Brain microvascular endothelial cell (primary cell): ENCODE measurements at regions not wholly inside any gene's neighbourhood (a gene's known extent, or its start where the extent isn't known, plus 50 kb on each side); places are given as distances from the start of the nearest gene placed in this dataset.
A peak's percentile ranks its signal among the peaks of the same experiment; 100 is the strongest.
"Not testable (repeated sequence)": the region's sequence is repeated elsewhere in the genome, so short reads cannot be mapped to it uniquely, and the experiment has no call there.

ENCODE experiments used
- DNase-seq: peaks from one replicate; pipeline ENCODE4 v3.0.0-alpha.2; 2020
- H3K27ac ChIP-seq: fragments of 250-450 bp; sonication (Bioruptor Pico); 2 replicates; pipeline ENCODE4 v1.5.1; 2020; ENCODE audit warnings: mild to moderate bottlenecking, moderate library complexity
- H3K27me3 ChIP-seq: fragments of 250-450 bp; sonication (Bioruptor Pico); replicated peaks from 2 replicates; pipeline ENCODE4 v1.5.1; 2020; ENCODE audit warnings: mild to moderate bottlenecking
- H3K36me3 ChIP-seq: fragments of 250-450 bp; sonication (Bioruptor Pico); replicated peaks from 2 replicates; pipeline ENCODE4 v1.5.1; 2020; ENCODE audit warnings: mild to moderate bottlenecking
- H3K4me3 ChIP-seq: 2 replicates; pipeline ENCODE4 v1.5.1; 2011; ENCODE audit warnings: low read depth, mild to moderate bottlenecking, control low read depth, low read length, moderate library complexity
- CTCF ChIP-seq: IDR thresholded peaks from 2 replicates; pipeline ENCODE4 v1.5.1; 2011; ENCODE audit warnings: low read depth, mild to moderate bottlenecking, moderate library complexity, low read length, control low read depth, inconsistent platforms; ENCODE audit errors: missing control alignments
- in situ Hi-C: cut with HindIII; loops from 2 replicates; pipeline ENCODE4 v1.10.0; 2017; ENCODE audit warnings: low sequenced_read_pairs, low pct_ligation_motif_present

DNA sequence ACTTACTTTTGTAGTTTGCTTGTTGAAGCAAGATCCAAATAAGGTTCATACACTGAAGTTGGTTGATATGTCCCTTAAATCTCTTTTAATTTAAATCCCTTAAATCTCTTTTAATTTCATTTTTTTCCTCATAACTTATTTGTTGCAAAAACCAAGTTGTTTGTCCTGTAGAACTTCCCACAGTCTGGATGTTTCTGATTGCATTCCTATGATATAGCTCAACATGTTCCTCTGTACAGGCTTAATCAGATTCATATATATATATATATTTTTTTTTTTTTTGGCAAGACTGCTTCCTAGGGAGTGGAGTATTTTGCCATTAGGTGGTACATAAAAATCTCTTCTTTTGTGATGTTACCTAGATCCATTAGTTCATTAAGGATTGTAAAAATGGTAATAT, 174.9 kb upstream of the MKLN1 start:
- no peak for TF ChIP-seq CTCF
- H3K36me3 ChIP-seq: no peaks in the 10 kb centered on the region
- no peak overlapping the region for H3K27ac ChIP-seq
- no peak overlapping the region for H3K4me3 ChIP-seq
- no peaks in the 10 kb centered on the region for H3K27me3 ChIP-seq
- in situ Hi-C loops: no loop called here
- DNase-seq: no peak

DNA sequence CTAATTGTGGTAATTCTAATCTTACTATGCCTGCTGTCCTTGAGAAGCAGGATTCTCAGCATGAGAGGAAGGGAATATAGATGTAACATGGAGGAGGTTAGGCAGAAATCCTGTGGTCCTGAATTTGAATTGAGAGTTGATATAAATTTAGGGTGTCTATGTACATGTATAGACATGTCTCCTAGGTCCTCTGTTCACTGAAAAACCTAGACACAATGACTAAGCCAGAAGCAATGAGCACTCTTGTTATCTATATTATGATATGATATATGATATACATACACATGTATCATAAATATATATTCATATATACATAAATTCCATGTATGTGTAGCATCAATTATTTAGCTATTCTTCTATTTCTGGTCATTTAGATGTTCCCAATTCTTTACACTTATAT, 173.3 kb upstream of the MKLN1 start:
- H3K36me3 ChIP-seq: no peaks in the 10 kb centered on the region
- no peaks in the 10 kb centered on the region for H3K27me3 ChIP-seq
- DNase-seq: no peak
- H3K4me3 ChIP-seq: no peak overlapping the region
- in situ Hi-C loops: no loop called here
- no peak overlapping the region for H3K27ac ChIP-seq
- TF ChIP-seq CTCF: no peak

DNA sequence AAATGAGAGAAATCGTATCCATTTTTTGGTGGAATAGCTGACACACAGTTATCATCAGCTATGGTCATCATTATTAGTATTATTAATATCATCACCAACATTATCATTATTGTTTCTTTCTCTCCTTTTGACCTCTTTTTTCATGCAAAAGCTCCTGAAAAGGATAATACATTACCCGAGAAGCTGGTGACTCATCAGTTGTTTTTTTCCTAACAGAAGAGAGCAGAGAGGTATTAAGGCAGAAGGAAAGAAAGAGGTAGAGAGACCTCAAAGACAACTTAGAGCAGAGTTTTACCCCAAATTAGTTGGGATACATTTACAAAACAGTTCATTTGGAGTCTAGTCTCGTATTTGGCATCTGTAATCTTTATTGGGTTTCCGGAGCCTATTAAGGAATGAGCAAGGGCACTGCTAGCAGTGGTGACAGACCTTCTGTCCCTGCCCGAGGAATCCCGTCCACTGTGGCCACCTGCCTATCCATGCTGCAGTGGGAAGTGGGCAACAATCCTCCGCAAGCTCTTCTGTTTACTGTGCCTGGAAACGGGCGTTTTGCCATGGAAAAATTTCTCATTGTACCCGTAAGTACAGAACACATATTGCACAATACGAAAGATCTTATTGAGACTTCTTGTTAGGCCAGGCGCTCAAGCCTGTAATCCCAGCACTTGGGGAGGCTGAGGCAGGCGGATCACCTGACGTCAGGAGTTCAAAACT, 170.0 kb upstream of the MKLN1 start:
- no peaks in the 10 kb centered on the region for H3K36me3 ChIP-seq
- H3K4me3 ChIP-seq: no peak overlapping the region
- no peak overlapping the region for H3K27ac ChIP-seq
- no peak for DNase-seq
- in situ Hi-C loops: no loop called here
- H3K27me3 ChIP-seq: no peaks in the 10 kb centered on the region
- no peak for TF ChIP-seq CTCF

DNA sequence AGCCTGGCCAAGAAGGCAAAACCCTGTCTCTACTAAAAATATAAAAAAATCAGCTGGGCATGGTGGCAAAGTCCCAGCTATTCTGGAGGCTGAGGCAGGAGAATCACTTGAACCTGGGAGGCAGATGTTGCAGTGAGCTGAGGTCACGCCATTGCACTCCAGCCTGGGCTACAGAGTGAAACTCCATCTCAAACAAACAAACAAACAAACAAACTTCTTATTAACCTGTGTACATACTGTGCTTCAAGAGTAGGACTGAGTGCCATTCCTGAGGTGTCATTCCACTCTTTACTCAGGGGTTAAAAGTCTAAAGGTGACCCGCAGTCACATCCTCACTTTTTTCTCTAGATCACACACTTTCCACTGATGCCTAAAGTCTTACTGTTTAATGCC, 169.4 kb upstream of the MKLN1 start:
- H3K27me3 ChIP-seq, H3K4me3 ChIP-seq, H3K27ac ChIP-seq, in situ Hi-C loops, DNase-seq, H3K36me3 ChIP-seq: not testable (repeated sequence)

DNA sequence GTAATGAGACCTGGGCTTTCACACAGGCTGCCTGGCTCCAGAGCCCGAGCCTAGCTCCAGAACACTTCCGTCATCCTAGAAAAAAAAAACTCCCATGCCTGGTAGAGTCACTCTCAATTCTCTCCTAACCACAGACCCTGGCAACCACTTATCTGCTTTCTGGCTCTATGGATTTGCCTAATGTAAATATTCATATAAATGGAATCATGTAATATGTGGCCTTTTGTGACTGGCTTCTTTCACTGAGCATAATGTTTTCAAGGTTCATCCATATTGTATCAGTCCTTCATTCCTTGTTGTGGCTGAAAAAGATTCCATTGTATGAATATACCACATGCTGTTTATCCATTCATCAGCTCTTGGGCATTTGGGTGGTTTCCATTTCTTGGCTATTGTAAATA, 167.7 kb upstream of the MKLN1 start:
- Histone ChIP-seq H3K36me3 (no peaks in the 10 kb centered on the region), H3K27me3 (no peaks in the 10 kb centered on the region), H3K4me3 (no peak overlapping the region), H3K27ac (peak overlapping the region; percentile 74)
- DNase-seq: peak; percentile 55
- no peak for TF ChIP-seq CTCF
- in situ Hi-C loops: no loop called here

DNA sequence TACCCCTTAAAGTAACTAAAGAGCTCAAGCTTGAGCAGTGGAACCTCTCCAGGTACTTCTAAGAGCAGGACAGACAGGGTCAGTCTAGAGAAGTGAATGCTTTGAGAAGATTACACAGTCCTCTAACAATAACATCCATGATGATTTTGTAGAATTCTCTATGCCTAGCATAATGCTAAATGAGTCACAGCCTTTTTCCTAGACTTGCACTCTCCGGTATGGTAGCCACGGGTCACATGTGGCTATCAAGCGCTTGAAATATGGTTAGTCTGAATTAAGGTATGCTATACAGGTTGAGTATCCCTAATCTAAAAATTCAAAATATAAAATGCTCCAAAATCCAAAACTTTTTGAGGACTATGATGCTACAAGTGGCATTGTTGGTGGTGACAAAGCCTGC, 166.6 kb upstream of the MKLN1 start:
- in situ Hi-C loops: no loop called here
- no peak overlapping the region for H3K4me3 ChIP-seq
- TF ChIP-seq CTCF: no peak
- H3K27ac ChIP-seq: peak overlapping the region; percentile 74
- peak; percentile 52 for DNase-seq
- no peaks in the 10 kb centered on the region for H3K36me3 ChIP-seq
- no peaks in the 10 kb centered on the region for H3K27me3 ChIP-seq
